Esophagus (tissue), 2 donors: ENCODE measurements at regions not wholly inside any gene's neighbourhood (a gene's known extent, or its start where the extent isn't known, plus 50 kb on each side); places are given as distances from the start of the nearest gene placed in this dataset.

Source experiments
- H3K27ac ChIP-seq, 2 donors: one replicate each; pipeline ENCODE4 v1.5.1; 2013; ENCODE audit warnings: low read depth in 2 of 2, mild to moderate bottlenecking in 2 of 2, inconsistent platforms in 1 of 2, low read length in 1 of 2, moderate library complexity in 1 of 2
- H3K27me3 ChIP-seq, 2 donors: one replicate each; pipeline ENCODE4 v1.6.1; 2013; ENCODE audit warnings: low read length in 2 of 2, control low read depth in 1 of 2, mild to moderate bottlenecking in 1 of 2; ENCODE audit not compliant: insufficient read depth in 2 of 2, control insufficient read depth in 1 of 2
- H3K36me3 ChIP-seq, 2 donors: one replicate each; pipeline ENCODE4 v1.6.1; 2013; ENCODE audit warnings: low read length in 1 of 2; ENCODE audit not compliant: control insufficient read depth in 2 of 2, insufficient read depth in 2 of 2
- H3K4me1 ChIP-seq, 2 donors: one replicate each; pipeline ENCODE4 v1.6.1; 2013; ENCODE audit warnings: low read length in 1 of 2; ENCODE audit not compliant: control insufficient read depth in 2 of 2, insufficient read depth in 2 of 2
- H3K4me3 ChIP-seq, 2 donors: one replicate each; pipeline ENCODE4 v1.5.1; 2013; ENCODE audit warnings: low read length in 2 of 2, mild to moderate bottlenecking in 2 of 2, low read depth in 1 of 2, moderate library complexity in 1 of 2
- H3K9me3 ChIP-seq, 2 donors: one replicate each; pipeline ENCODE4 v1.6.1; 2013; ENCODE audit warnings: mild to moderate bottlenecking in 2 of 2, low read depth in 1 of 2, low read length in 1 of 2, moderate library complexity in 1 of 2; ENCODE audit not compliant: control insufficient read depth in 2 of 2, insufficient read depth in 1 of 2
- WGBS, 2 donors: extraction: QIAGEN DNeasy Blood & Tissue Kit; methylation state at CpG; one replicate each; pipeline ENCODE4 v1.1.7; 2013; 5-methylcytosine and 5-hydroxymethylcytosine counted together
- donor health status: healthy with polysubstance abuse.
- donor health status: Bipolar disorder and iron deficiency.

- WGBS, 2 donors, result 70 to 75% methylated on average over 6 of the region's 6 CpGs
- H3K27me3 ChIP-seq, result peaks cover 0 to 3% of the 10 kb centered on the region in 2 donors
- no peak overlapping the region for H3K4me3 ChIP-seq
- H3K9me3 ChIP-seq, result no peaks in the 10 kb centered on the region
- no peak overlapping the region for H3K27ac ChIP-seq
- no peaks in the 10 kb centered on the region for H3K36me3 ChIP-seq
- no peaks in the 10 kb centered on the region for H3K4me1 ChIP-seq
Observed at GRCh38 chr17:54482843-54483242, 417.8 kb upstream of the TOM1L1 start.

- Histone ChIP-seq H3K4me1 (no peaks in the 10 kb centered on the region), H3K36me3 (no peaks in the 10 kb centered on the region), H3K4me3 (no peak overlapping the region), H3K9me3 (no peaks in the 10 kb centered on the region), H3K27ac (no peak overlapping the region), H3K27me3 (no peaks in the 10 kb centered on the region)
Observed at GRCh38 chr17:54493691-54494090, 407.0 kb upstream of the TOM1L1 start.

- 69 to 71% methylated on average over 9 of the region's 9 CpGs for WGBS, 2 donors
- no peak overlapping the region for H3K4me3 ChIP-seq
Observed at GRCh38 chr17:54494721-54495715, 405.6 kb upstream of the TOM1L1 start.

GRCh38 chr17:54505404-54505803 is 395.2 kb upstream of the TOM1L1 start:
- H3K36me3 ChIP-seq, result no peaks in the 10 kb centered on the region
- H3K4me1 ChIP-seq, result no peaks in the 10 kb centered on the region
- H3K9me3 ChIP-seq, result no peaks in the 10 kb centered on the region
- H3K4me3 ChIP-seq, result no peak overlapping the region
- H3K27me3 ChIP-seq, result no peaks in the 10 kb centered on the region
- H3K27ac ChIP-seq, result no peak overlapping the region

More at GRCh38 chr17:54494721-54495715, 405.6 kb upstream of the TOM1L1 start:
- Histone ChIP-seq H3K9me3 (no peaks in the 10 kb centered on the region), H3K4me1 (no peaks in the 10 kb centered on the region), H3K27me3 (no peaks in the 10 kb centered on the region), H3K36me3 (no peaks in the 10 kb centered on the region), H3K27ac (no peak overlapping the region)

GRCh38 chr17:54518706-54519105 is 381.9 kb upstream of the TOM1L1 start:
- no peaks in the 10 kb centered on the region for H3K36me3 ChIP-seq
- 82% methylated on average over 2 of the region's 2 CpGs for WGBS, 2 donors
- no peak overlapping the region for H3K4me3 ChIP-seq
- H3K27me3 ChIP-seq, result no peaks in the 10 kb centered on the region
- H3K4me1 ChIP-seq, result no peaks in the 10 kb centered on the region
- no peaks in the 10 kb centered on the region for H3K9me3 ChIP-seq
- no peak overlapping the region for H3K27ac ChIP-seq

GRCh38 chr17:54521137-54521536 is 379.5 kb upstream of the TOM1L1 start:
- Histone ChIP-seq H3K27ac (no peak overlapping the region), H3K27me3 (no peaks in the 10 kb centered on the region), H3K4me1 (no peaks in the 10 kb centered on the region), H3K36me3 (no peaks in the 10 kb centered on the region), H3K9me3 (no peaks in the 10 kb centered on the region), H3K4me3 (no peak overlapping the region)
- WGBS, 2 donors, result 34 to 38% methylated on average over 4 of the region's 4 CpGs

GRCh38 chr17:54524501-54524900 is 376.2 kb upstream of the TOM1L1 start:
- H3K4me3 ChIP-seq, result no peak overlapping the region
- WGBS, 2 donors, result 72 to 76% methylated on average over 2 of the region's 2 CpGs
- no peaks in the 10 kb centered on the region for H3K36me3 ChIP-seq
- no peak overlapping the region for H3K27ac ChIP-seq
- no peaks in the 10 kb centered on the region for H3K27me3 ChIP-seq
- H3K4me1 ChIP-seq, result no peaks in the 10 kb centered on the region
- H3K9me3 ChIP-seq, result no peaks in the 10 kb centered on the region

GRCh38 chr17:54527941-54528340 is 372.7 kb upstream of the TOM1L1 start:
- Histone ChIP-seq H3K36me3 (no peaks in the 10 kb centered on the region), H3K4me1 (no peaks in the 10 kb centered on the region), H3K27me3 (no peaks in the 10 kb centered on the region), H3K27ac (no peak overlapping the region), H3K9me3 (no peaks in the 10 kb centered on the region), H3K4me3 (no peak overlapping the region)
- 52 to 56% methylated on average over 2 of the region's 2 CpGs for WGBS, 2 donors

GRCh38 chr17:54530398-54530797 is 370.3 kb upstream of the TOM1L1 start:
- no peak overlapping the region for H3K27ac ChIP-seq
- no peak overlapping the region for H3K4me3 ChIP-seq
- H3K9me3 ChIP-seq, result no peaks in the 10 kb centered on the region
- 57 to 60% methylated on average over 3 of the region's 3 CpGs for WGBS, 2 donors
- H3K4me1 ChIP-seq, result no peaks in the 10 kb centered on the region
- H3K27me3 ChIP-seq, result no peaks in the 10 kb centered on the region
- H3K36me3 ChIP-seq, result no peaks in the 10 kb centered on the region

GRCh38 chr17:54536306-54536705 is 364.3 kb upstream of the TOM1L1 start:
- H3K9me3 ChIP-seq, result peaks cover 0 to 2% of the 10 kb centered on the region in 2 donors
- no peaks in the 10 kb centered on the region for H3K36me3 ChIP-seq
- no peaks in the 10 kb centered on the region for H3K4me1 ChIP-seq
- H3K4me3 ChIP-seq, result no peak overlapping the region
- H3K27ac ChIP-seq, result no peak overlapping the region
- 89 to 91% methylated on average over 4 of the region's 4 CpGs for WGBS, 2 donors
- no peaks in the 10 kb centered on the region for H3K27me3 ChIP-seq
